SU-DHL-6 (cell line): ENCODE measurements at regions not wholly inside any gene's neighbourhood (a gene's known extent, or its start where the extent isn't known, plus 50 kb on each side); places are given as distances from the start of the nearest gene placed in this dataset.

Experiments used
- CTCF ChIP-seq: fragments of 200-600 bp; sonication (generic); IDR thresholded peaks from one replicate; pipeline ENCODE4 v1.5.1; 2017; ENCODE audit warnings: antibody characterized with exemption, mild to moderate bottlenecking, low read length, moderate library complexity; ENCODE audit not compliant: insufficient read depth, poor library complexity, severe bottlenecking
- EZH2phosphoT487 ChIP-seq: fragments of 200-600 bp; sonication (generic), shearing (Covaris generic); conservative IDR thresholded peaks from 2 replicates; pipeline ENCODE4 v1.6.1; 2018; ENCODE audit warnings: mild to moderate bottlenecking, antibody characterized with exemption, low read length, moderate library complexity, mixed read lengths

- TF ChIP-seq CTCF: no peak
- TF ChIP-seq EZH2phosphoT487: no peak
Observed at GRCh38 chr20:55934146-55934545, 71.2 kb downstream of the CBLN4 start.
